ENCODE measurements at regions not wholly inside any gene's neighbourhood (a gene's known extent, or its start where the extent isn't known, plus 50 kb on each side); places are given as distances from the start of the nearest gene placed in this dataset.

- Histone ChIP-seq H3K4me3 (no peak overlapping the region), H3K9me3 (no peaks in the 10 kb centered on the region), H3K27ac (no peak overlapping the region), H3K27me3 (no peaks in the 10 kb centered on the region), H3K36me3 (no peaks in the 10 kb centered on the region), H3K4me1 (peaks cover 0 to 7% (median 0%) of the 10 kb centered on the region in 3 donors)
- 96 to 100% methylated on average over 4 to 5 of the region's 5 CpGs for WGBS, 2 donors (ENCODE audit: low coverage in 1 of 2)
- no peak for ATAC-seq
- TF ChIP-seq CTCF (IDR thresholded peaks at IDR 0.05) (no peak), EP300 (IDR thresholded peaks at IDR 0.05) (no peak), POLR2AphosphoS5 (IDR thresholded peaks at IDR 0.05) (no peak), POLR2A (IDR thresholded peaks at IDR 0.05) (no peak)
These were observed 319.5 kb upstream of the CHAC2 start for GRCh38 chr2:53448086-53448485.

DNA sequence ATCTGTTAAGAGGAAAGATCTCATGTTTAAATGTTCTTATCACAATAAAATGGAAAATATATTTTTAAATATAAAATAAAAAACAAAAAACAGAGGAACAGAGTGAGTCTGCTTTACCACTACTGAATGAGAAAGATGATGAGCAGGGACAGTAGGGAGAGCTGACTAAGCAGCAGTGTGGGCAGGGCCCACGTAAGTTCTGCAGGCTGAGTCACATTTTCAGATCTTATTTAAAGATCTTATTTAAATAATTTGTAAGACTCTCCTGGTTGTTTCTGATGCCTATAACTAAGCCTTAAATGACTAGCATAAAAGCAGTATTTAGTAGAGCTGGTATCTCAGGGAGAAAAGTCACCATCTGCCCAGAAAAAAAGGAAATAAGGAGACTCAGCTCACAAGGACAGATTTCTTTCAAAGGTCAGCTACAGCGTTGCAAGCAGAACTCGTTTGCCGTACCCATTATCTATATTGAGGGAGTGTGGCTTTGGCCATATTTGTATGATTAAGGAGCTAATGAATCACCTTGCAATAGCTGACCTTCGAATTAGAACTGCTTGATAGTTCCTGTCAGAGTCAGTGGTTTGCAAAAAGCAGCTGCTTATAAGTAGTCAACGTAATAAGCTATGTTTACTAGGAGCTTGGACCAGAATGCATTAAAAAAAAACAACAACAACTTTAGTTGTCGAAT is 322.1 kb upstream of the CHAC2 start:
- H3K27ac ChIP-seq, result no peak overlapping the region
- no peaks in the 10 kb centered on the region for H3K27me3 ChIP-seq
- WGBS, 2 donors (ENCODE audit: low coverage in 1 of 2), result 45 to 58% methylated on average over 6 to 7 of the region's 7 CpGs
- H3K4me1 ChIP-seq, result peaks cover 0 to 3% (median 0%) of the 10 kb centered on the region in 3 donors
- ATAC-seq, result no peak
- TF ChIP-seq POLR2AphosphoS5 (IDR thresholded peaks at IDR 0.05) (no peak), EP300 (IDR thresholded peaks at IDR 0.05) (no peak), CTCF (IDR thresholded peaks at IDR 0.05) (no peak), POLR2A (IDR thresholded peaks at IDR 0.05) (no peak)
- H3K9me3 ChIP-seq, result no peaks in the 10 kb centered on the region
- H3K4me3 ChIP-seq, result no peak overlapping the region
- H3K36me3 ChIP-seq, result no peaks in the 10 kb centered on the region

DNA sequence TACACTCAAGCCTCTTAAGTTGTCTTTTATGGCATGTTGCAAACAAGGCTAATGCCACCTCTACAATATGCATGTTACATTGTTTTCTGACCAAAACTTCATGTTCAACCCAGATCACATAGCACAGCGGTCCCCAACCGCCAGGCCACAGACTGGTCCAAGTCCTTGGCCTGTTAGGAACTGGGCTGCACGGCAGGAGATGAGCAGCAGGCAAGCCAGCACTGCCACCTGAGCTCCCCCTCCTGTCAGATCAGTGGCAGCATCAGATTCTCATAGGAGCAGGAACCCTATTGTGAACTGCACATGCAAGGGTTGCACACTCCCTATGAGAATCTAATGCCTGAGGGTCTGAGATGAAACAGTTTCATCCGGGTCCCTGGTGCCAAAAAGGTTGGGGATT is 324.8 kb upstream of the CHAC2 start:
- Histone ChIP-seq H3K9me3 (no peaks in the 10 kb centered on the region), H3K27ac (no peak overlapping the region), H3K4me3 (no peak overlapping the region), H3K4me1 (no peaks in the 10 kb centered on the region), H3K36me3 (no peaks in the 10 kb centered on the region), H3K27me3 (no peaks in the 10 kb centered on the region)
- ATAC-seq, result no peak
- TF ChIP-seq CTCF (IDR thresholded peaks at IDR 0.05) (no peak), POLR2AphosphoS5 (IDR thresholded peaks at IDR 0.05) (no peak), POLR2A (IDR thresholded peaks at IDR 0.05) (no peak), EP300 (IDR thresholded peaks at IDR 0.05) (no peak)
- WGBS, 2 donors (ENCODE audit: low coverage in 1 of 2), result 75% methylated on average over 1 to 3 of the region's 4 CpGs

GRCh38 chr2:53442093-53442492 is 325.5 kb upstream of the CHAC2 start:
- TF ChIP-seq CTCF (IDR thresholded peaks at IDR 0.05) (no peak), EP300 (IDR thresholded peaks at IDR 0.05) (no peak), POLR2AphosphoS5 (IDR thresholded peaks at IDR 0.05) (no peak), POLR2A (IDR thresholded peaks at IDR 0.05) (no peak)
- Histone ChIP-seq H3K27ac (no peak overlapping the region), H3K27me3 (no peaks in the 10 kb centered on the region), H3K4me3 (no peak overlapping the region), H3K36me3 (no peaks in the 10 kb centered on the region), H3K4me1 (no peaks in the 10 kb centered on the region), H3K9me3 (no peaks in the 10 kb centered on the region)
- ATAC-seq, result no peak

DNA sequence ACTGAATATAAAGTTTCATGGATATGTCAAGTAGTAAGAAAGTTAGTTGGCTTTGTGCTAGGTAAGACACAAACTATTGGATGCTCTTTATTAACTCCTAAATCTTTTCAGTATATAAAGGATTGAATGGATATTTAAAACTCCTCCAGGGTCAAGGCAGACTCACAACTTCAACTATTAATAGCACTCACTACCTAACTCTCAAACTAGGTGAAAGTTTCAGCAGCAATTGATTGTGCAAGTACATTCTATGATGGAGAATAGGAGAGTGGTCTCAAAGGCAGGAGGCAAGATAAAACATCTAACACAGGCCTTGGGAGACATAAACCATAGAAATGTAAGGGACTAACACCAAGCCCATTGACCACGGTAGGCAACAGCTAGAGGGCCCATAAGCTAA is 328.9 kb upstream of the CHAC2 start:
- WGBS, 2 donors (ENCODE audit: low coverage in 1 of 2), result 89 to 92% methylated on average over 1 of the region's 1 CpG
- no peaks in the 10 kb centered on the region for H3K36me3 ChIP-seq
- H3K9me3 ChIP-seq, result no peaks in the 10 kb centered on the region
- no peaks in the 10 kb centered on the region for H3K27me3 ChIP-seq
- H3K4me1 ChIP-seq, result no peaks in the 10 kb centered on the region
- H3K4me3 ChIP-seq, result no peak overlapping the region
- ATAC-seq, result no peak
- no peak for TF ChIP-seq EP300 (IDR thresholded peaks at IDR 0.05)
- TF ChIP-seq CTCF (IDR thresholded peaks at IDR 0.05), result no peak
- no peak for TF ChIP-seq POLR2A (IDR thresholded peaks at IDR 0.05)
- TF ChIP-seq POLR2AphosphoS5 (IDR thresholded peaks at IDR 0.05), result no peak
- H3K27ac ChIP-seq, result no peak overlapping the region
